HG02970 (cell line): ENCODE measurements at regions not wholly inside any gene's neighbourhood (a gene's known extent, or its start where the extent isn't known, plus 50 kb on each side); places are given as distances from the start of the nearest gene placed in this dataset.
"Not testable (repeated sequence)": the region's sequence is repeated elsewhere in the genome, so short reads cannot be mapped to it uniquely, and the experiment has no call there.

Experiments
- ATAC-seq: cut with Tn5 transposase; IDR thresholded peaks from one replicate; pipeline ENCODE4 v1.9.1; 2021; ENCODE audit warnings: mild to moderate bottlenecking, moderate library complexity, moderate number of reproducible peaks; ENCODE audit not compliant: unreplicated experiment, low FRiP score

DNA sequence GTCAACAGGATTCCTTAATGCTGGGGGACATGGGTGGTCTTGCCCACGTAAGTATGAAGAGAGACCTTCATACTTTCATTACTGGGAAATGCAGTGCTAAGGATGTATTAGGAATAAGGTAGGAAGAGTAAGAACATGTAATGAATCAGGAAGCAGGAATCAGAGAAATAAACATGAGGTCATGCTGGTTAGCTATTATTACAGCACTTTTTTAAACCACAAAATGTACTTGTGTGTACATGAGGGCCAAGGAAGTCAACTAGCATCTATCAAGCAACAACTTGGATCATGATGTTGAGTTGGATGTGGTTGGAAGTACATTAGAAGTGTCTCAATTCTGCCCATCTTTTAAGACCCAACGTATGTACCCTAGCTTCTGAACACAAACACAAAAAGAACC lies 63.5 kb upstream of the E2F3 start:
- no peak for ATAC-seq

DNA sequence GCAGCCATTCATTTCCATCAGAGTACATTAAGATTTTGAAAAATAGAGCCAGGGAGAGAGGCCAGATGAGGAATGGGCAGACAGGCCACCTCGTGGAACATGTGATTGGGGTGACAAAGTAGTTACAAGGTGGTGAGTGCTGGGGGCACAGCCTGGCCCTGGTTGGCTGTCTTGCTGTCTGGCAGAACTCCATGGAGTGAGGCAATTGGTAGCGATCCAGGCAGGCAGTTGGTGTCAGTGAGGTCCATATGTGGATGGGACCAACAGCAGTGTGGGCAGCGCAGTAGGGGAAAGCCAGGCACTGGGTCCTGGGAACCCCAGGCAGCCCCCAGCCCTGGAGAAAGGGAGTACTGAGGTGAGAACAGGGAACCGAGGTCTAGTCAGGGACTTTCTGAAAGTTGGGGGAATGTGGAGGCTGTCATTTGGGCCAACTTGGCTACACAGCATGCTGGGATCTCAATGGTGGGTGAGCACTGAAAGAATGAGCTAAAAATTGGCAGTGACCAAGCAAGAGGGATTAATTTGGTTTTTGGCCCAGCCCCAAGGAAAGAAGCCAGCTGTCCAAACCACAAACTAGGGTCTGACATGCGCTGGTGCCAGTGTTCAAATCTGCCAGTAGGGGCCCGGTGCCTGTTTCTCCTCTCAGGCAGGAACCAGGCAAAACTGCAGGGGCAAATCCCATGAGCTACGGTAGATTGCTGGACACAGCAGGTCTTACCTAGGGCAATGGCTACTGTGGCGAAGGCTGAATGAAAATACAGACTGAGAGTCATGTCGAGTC lies 61.4 kb upstream of the E2F3 start:
- ATAC-seq: no peak

DNA sequence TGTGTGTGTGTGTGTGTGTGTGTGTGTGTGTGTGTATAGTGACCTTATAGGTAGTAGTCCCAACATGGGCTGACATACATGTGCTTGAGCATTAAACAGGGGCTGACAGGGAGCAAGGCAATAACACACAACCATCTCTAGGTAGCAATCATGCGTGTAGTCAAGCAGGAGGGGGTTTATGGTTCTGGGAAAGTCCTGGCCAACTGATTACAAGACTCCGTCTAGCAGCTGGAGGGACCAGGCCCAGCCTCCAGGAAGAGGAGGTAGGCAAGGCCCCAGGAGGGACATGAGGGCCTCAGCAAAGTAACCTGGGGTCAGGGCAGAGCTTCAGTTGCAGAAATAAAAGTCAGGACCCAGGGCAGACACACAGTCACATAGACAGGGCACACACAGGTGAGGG lies 60.6 kb upstream of the E2F3 start:
- ATAC-seq: no peak

DNA sequence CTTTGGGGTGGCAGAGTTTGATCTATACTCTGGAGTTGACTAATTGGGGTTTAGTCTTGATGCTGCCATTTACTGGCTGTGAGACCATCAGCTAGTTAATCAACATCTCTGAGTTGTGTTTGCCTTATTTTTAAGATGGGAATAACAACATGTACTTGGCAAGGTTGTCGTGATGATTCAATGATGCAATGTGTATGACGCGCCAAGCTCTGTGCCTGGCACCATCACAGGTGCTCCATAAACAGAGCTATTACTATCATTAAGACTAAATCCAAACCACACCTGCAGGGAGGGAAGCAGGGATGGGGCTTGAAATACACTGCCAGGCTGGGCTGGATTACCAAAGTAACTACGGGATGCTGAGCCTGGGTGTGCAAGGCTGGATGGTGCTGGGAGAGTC lies 60.1 kb upstream of the E2F3 start:
- no peak for ATAC-seq

DNA sequence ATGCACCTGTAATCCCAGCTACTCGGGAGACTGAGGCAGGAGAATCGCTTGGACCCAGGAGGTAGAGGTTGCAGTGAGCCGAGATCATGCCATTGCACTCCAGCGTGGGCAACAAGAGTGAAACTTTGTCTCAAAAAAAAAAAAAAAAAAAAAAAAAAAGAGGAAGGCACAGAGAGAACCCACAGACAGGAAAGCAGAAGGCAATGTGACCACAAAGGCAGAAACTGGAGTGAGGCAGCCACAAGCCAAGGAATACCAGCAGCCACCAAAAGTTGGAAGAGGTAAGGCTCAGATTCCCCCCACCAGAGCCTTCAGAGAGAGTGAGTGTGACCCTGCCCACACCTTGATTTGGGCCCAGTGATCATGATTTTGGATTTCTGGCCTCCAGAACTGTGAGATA lies 54.7 kb upstream of the E2F3 start:
- not testable (repeated sequence) for ATAC-seq

DNA sequence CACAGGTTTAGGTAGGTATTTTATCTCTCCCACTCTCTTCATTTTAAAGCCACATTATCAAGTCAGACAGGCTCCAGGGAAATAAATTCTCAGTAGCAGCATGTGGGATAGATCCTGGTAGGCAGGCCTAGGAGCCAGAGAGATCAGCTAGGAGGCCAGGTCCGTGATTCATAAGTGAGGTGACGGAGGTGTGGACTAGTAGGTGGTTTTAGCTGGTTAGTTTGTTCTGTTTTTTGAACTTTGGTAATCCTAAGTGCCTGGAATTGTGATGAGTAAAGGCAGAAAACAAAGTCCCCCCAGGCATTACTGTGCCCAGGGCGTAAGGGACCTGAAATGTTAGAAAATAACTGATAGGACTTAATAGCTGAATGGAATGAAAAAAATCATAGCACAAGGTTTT lies 53.6 kb upstream of the E2F3 start:
- ATAC-seq: no peak

DNA sequence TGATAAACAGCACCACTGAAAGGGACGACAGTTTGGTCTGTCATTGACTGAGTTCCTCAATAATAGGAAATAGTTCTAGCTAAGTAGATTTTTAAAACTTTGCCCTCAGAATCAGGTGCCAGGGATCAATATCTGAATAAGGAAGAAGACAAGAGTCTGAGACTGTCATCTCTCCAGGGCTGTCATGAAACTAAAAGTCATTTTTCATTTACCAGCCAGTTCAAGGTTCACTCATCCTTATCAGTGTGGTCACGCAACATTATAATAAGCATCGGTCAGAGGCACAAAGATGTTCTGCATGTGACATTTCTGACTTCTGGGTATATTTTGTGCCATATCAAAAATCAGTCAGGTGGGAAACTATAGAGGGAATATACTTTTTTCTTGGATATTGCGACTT lies 52.5 kb upstream of the E2F3 start:
- ATAC-seq: no peak

DNA sequence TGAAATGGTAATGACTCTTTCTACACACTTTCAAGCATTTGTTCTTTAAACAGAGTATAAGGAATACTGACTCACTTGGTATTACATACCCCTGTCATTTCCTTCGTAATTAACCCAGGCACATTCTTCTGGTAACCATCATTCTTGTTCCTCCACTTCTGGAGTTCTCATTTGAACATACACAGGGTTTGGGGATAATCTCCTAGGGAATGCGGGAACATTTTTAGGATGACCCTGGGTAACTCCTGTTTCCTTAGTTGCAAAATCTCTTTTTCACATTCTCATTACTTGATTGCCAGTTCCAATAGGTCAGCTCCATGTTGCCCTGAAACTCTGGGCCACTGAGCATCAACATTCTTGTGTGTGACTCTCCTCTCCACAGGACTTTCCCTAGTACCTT lies 51.5 kb upstream of the E2F3 start:
- ATAC-seq: no peak

DNA sequence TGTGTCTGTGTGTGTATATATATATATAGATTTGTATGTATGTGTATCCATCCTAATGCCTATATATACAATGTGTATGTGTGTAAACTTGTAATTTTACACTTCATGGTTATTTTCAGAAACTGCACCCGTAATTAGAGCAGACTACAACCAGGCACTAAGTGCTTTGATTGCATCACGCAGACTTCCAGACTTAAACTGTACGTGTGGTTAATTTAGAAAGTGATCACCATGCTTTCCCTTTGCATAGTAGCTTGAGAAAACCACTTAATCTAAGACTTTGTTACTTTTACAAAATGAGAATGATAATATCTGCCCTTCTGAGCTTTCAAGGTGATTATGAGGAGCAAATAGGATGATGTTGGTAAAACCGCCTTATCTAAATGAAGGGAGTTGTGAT lies 50.1 kb upstream of the E2F3 start:
- no peak for ATAC-seq
